Forelimb muscle (tissue), 1 donor: ENCODE measurements at regions not wholly inside any gene's neighbourhood (a gene's known extent, or its start where the extent isn't known, plus 50 kb on each side); places are given as distances from the start of the nearest gene placed in this dataset.

Experiments
- DNase-seq: peaks from one replicate; pipeline ENCODE4 v3.0.0-alpha.2; 2013; ENCODE audit warnings: low read depth

GRCh38 chr12:75611041-75611440 lies 99.6 kb upstream of the KRR1 start:
- no peak for DNase-seq

- no peak for DNase-seq
Measured at GRCh38 chr12:75606956-75607355, 95.5 kb upstream of the KRR1 start.

GRCh38 chr12:75606151-75606550 lies 94.7 kb upstream of the KRR1 start:
- no peak for DNase-seq

- DNase-seq, result no peak
Measured at GRCh38 chr12:75603475-75603874, 92.1 kb upstream of the KRR1 start.

- no peak for DNase-seq
Measured at GRCh38 chr12:75602106-75602505, 90.7 kb upstream of the KRR1 start.

- no peak for DNase-seq
Measured at GRCh38 chr12:75600146-75600545, 88.7 kb upstream of the KRR1 start.

- DNase-seq, result no peak
Measured at GRCh38 chr12:75599061-75599460, 87.7 kb upstream of the KRR1 start.

- no peak for DNase-seq
Measured at GRCh38 chr12:75596406-75596805, 85.0 kb upstream of the KRR1 start.

GRCh38 chr12:75592638-75593335 lies 81.4 kb upstream of the KRR1 start:
- no peak for DNase-seq

- DNase-seq, result no peak
Measured at GRCh38 chr12:75592086-75592485, 80.7 kb upstream of the KRR1 start.

GRCh38 chr12:75591628-75592027 lies 80.2 kb upstream of the KRR1 start:
- no peak for DNase-seq

GRCh38 chr12:75589801-75590200 lies 78.4 kb upstream of the KRR1 start:
- no peak for DNase-seq

- DNase-seq, result no peak
Measured at GRCh38 chr12:75587340-75588106, 76.1 kb upstream of the KRR1 start.

GRCh38 chr12:75585330-75585729 lies 73.9 kb upstream of the KRR1 start:
- no peak for DNase-seq

GRCh38 chr12:75583355-75583754 lies 71.9 kb upstream of the KRR1 start:
- no peak for DNase-seq

GRCh38 chr12:75581515-75581914 lies 70.1 kb upstream of the KRR1 start:
- DNase-seq, result no peak

- no peak for DNase-seq
Measured at GRCh38 chr12:75579552-75579951, 68.1 kb upstream of the KRR1 start.

GRCh38 chr12:75578546-75578945 lies 67.1 kb upstream of the KRR1 start:
- DNase-seq, result no peak

- no peak for DNase-seq
Measured at GRCh38 chr12:75577812-75578211, 66.4 kb upstream of the KRR1 start.

GRCh38 chr12:75571656-75572205 lies 60.3 kb upstream of the KRR1 start:
- DNase-seq, result no peak

- DNase-seq, result no peak
Measured at GRCh38 chr12:75571204-75571603, 59.8 kb upstream of the KRR1 start.

GRCh38 chr12:75568801-75569200 lies 57.4 kb upstream of the KRR1 start:
- no peak for DNase-seq

- no peak for DNase-seq
Measured at GRCh38 chr12:75568393-75568792, 57.0 kb upstream of the KRR1 start.
